Stimulated activated naive CD8-positive, alpha-beta T cell treated with anti-CD3 and anti-CD28 coated beads, Interleukin-15, Interleukin-2, amounts not matched to agents 100 ng/mL and 50 ng/mL, for 24 hours (primary cell): ENCODE measurements at regions not wholly inside any gene's neighbourhood (a gene's known extent, or its start where the extent isn't known, plus 50 kb on each side); places are given as distances from the start of the nearest gene placed in this dataset.

Experiments used
- H3K27ac Mint-ChIP-seq: one replicate; pipeline ENCODE4 v1.8.0; 2021; ENCODE audit warnings: mild to moderate bottlenecking, mixed read lengths
- H3K27me3 Mint-ChIP-seq: one replicate; pipeline ENCODE4 v1.8.0; 2021; ENCODE audit warnings: mixed read lengths
- H3K36me3 Mint-ChIP-seq: one replicate; pipeline ENCODE4 v1.8.0; 2021; ENCODE audit warnings: low read depth, mixed read lengths
- H3K4me1 Mint-ChIP-seq: one replicate; pipeline ENCODE4 v1.8.0; 2021; ENCODE audit warnings: low read depth, mixed read lengths
- H3K4me3 Mint-ChIP-seq: one replicate; pipeline ENCODE4 v1.8.0; 2021; ENCODE audit warnings: mild to moderate bottlenecking, mixed read lengths
- H3K9me3 Mint-ChIP-seq: one replicate; pipeline ENCODE4 v1.8.0; 2021; ENCODE audit warnings: mixed read lengths

DNA sequence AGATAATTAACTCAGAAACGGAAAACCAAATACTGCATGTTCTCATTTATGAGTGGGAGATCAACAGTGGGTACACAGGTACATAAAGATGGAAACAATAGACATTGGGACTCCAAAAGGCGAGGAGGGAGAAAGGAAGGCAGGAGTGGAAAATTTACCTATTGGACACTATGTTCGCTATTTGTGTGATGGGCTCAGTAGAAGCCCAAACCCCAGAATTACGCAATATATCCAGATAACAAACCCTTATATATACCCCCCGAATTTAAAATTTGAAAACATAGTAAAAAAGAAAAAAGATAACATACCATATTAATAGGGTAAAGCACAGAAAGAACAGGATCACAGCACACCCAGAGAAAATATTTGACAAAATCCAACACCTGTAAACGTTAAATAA lies 1351.7 kb upstream of the FAM98A start:
- no peak overlapping the region for H3K27ac Mint-ChIP-seq
- peaks cover 9% of the 10 kb centered on the region for H3K9me3 Mint-ChIP-seq
- no peaks in the 10 kb centered on the region for H3K36me3 Mint-ChIP-seq
- no peaks in the 10 kb centered on the region for H3K4me1 Mint-ChIP-seq
- no peaks in the 10 kb centered on the region for H3K27me3 Mint-ChIP-seq
- no peak overlapping the region for H3K4me3 Mint-ChIP-seq

DNA sequence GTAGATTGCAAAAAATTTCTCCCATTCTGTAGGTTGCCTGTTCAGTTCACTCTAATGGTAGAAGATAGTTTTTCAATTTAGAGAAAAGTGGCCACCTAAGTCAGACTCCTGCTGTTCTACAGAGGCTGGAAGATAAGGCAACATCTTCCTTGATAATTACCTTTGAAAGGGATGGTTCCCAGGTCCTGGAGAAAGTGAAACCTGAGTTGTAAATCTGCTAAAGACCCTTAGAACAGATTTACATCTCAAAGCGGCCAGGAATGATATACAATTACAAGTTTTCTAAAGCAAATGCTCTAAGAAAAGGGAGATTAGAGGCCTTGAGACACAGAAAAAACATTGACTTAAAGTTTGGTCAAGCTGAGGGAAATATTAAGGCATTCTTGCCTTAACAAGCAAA lies 1350.2 kb upstream of the FAM98A start:
- H3K27me3 Mint-ChIP-seq: no peaks in the 10 kb centered on the region
- H3K4me3 Mint-ChIP-seq: no peak overlapping the region
- H3K9me3 Mint-ChIP-seq: peaks cover 9% of the 10 kb centered on the region
- H3K27ac Mint-ChIP-seq: no peak overlapping the region
- H3K36me3 Mint-ChIP-seq: no peaks in the 10 kb centered on the region
- no peaks in the 10 kb centered on the region for H3K4me1 Mint-ChIP-seq

DNA sequence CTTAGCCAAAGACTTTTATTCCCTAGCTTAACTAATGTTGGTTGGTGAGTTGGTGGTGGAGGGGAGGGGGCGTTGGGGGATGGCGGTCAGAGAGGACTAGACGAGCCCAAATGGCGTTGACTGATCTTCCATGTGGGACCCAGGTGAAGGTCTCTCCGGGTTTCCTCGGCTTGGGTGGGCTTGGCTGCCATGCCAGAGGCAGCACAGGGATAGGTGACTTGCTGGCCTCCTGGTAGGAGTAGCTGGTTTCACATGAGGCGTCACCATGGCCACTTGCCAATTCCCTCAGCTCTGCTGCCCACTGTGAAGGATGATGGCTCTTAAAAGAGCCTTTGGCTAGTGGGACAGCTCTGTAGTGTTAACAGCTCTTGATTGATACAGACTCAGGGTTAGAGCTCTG lies 1337.0 kb upstream of the FAM98A start:
- Mint-ChIP-seq H3K36me3 (no peaks in the 10 kb centered on the region), H3K27ac (no peak overlapping the region), H3K9me3 (peaks cover 20% of the 10 kb centered on the region), H3K4me3 (no peak overlapping the region), H3K27me3 (no peaks in the 10 kb centered on the region), H3K4me1 (no peaks in the 10 kb centered on the region)

DNA sequence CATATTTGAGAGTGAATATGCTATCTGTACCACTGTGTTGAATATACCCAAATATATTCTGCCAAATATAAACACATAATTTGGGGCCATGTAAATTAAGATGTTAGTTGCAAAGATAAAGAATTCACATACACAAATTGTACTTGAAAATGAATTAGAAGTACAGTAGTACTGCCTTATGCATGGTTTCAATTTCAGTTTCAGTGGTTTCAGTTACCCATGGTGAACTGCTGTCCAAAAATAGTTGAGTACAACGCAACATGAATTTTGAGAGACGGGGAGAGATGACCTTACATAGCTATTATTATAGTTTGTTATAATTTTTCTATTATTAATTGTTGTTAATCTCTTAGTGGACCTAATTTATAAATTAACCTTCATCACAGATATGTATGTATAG lies 1313.0 kb upstream of the FAM98A start:
- no peak overlapping the region for H3K27ac Mint-ChIP-seq
- no peaks in the 10 kb centered on the region for H3K4me1 Mint-ChIP-seq
- no peak overlapping the region for H3K4me3 Mint-ChIP-seq
- H3K27me3 Mint-ChIP-seq: no peaks in the 10 kb centered on the region
- no peaks in the 10 kb centered on the region for H3K9me3 Mint-ChIP-seq
- H3K36me3 Mint-ChIP-seq: no peaks in the 10 kb centered on the region

DNA sequence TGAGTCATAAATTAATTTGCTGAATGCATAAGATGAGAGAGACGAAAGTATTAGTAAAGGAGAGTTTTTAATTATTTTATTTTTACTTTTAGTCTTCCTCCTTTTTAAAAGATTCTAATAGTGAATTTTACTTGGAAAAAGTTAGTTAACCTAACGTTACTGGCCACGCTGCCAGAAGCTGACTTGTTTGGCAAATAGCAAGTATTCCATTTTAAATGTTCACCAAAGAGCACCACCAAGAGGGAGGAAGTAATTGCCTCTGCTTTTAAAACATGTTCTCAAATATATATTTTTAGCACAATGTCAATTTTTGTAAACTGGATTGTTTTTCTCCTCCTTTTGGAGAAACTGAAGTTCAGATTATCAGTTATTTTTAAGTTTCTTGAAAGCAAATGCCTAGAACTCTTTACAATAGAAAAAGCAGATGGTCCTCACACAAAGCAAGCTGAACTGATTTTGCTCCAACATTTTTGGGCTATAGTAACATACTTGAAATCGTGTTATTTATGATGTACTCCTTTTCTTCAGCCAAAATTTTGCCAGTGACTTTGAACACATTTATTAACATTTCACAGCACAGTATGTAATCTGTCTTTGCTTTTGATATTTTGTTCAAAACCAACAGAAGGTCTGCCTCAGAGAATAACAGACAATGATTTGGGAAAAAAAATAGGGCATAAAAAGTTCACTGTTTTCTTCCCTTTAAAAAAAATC lies 1311.0 kb upstream of the FAM98A start:
- H3K9me3 Mint-ChIP-seq: no peaks in the 10 kb centered on the region
- no peaks in the 10 kb centered on the region for H3K36me3 Mint-ChIP-seq
- no peak overlapping the region for H3K27ac Mint-ChIP-seq
- H3K4me1 Mint-ChIP-seq: no peaks in the 10 kb centered on the region
- H3K4me3 Mint-ChIP-seq: no peak overlapping the region
- H3K27me3 Mint-ChIP-seq: no peaks in the 10 kb centered on the region

DNA sequence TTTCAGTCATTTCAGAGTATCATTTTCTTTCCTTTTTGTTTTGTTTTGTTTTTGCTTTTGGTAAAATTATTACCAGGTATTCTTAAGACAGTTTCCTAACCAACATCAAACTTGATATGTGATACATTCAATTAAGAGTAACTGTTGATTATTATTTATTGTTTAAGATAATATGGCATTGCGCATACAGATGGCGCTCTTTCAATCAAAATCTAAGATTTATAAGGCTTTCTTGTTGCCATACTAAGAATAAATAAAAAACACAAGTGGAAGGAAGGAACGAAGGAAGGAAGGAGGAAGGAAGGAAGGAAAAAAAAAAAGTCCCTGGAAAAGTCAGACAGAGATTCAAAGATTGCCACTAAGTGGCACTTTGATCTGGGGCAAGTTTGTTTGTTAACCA lies 1308.7 kb upstream of the FAM98A start:
- no peak overlapping the region for H3K27ac Mint-ChIP-seq
- no peak overlapping the region for H3K4me3 Mint-ChIP-seq
- H3K4me1 Mint-ChIP-seq: no peaks in the 10 kb centered on the region
- H3K27me3 Mint-ChIP-seq: no peaks in the 10 kb centered on the region
- no peaks in the 10 kb centered on the region for H3K36me3 Mint-ChIP-seq
- no peaks in the 10 kb centered on the region for H3K9me3 Mint-ChIP-seq

DNA sequence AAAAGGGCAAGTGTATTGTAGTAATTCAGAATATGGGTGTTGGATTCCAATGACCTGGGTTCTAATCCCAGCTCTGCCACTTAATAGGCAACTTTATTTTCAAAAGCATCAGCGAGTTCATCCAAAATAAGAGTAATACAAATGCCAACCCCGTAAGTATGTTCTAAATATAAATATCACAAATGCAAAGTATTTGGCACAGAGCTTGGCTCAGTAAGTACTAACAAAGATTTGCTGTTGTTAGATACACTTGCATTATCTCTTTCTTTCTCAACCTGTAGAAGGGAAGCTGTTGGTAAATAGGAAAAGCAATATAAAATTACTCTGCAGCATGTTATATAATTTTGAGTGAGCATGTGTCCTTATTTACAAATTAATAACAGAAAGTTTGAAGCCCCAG lies 1302.6 kb upstream of the FAM98A start:
- Mint-ChIP-seq H3K4me1 (no peaks in the 10 kb centered on the region), H3K36me3 (no peaks in the 10 kb centered on the region), H3K27ac (no peak overlapping the region), H3K4me3 (no peak overlapping the region), H3K9me3 (no peaks in the 10 kb centered on the region), H3K27me3 (no peaks in the 10 kb centered on the region)

DNA sequence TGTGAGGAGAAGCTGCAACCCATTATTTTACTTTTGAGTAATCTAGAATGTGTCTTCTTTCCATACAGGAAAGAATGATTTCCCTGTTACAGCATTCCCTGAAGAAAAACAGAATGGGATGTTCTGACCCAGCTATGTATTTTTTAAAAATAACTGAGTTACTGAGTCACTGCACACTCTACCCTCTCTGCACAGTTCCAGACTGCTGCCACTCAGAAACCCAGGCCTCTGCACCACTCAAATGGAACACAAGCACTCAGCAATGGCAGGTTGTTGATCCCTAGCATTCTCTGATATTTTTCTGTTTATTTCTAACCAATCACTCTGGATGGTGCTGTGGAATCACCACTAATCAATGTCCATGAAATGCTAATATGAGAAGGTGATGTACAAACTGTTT lies 1300.0 kb upstream of the FAM98A start:
- H3K4me1 Mint-ChIP-seq: no peaks in the 10 kb centered on the region
- H3K27ac Mint-ChIP-seq: no peak overlapping the region
- H3K4me3 Mint-ChIP-seq: no peak overlapping the region
- no peaks in the 10 kb centered on the region for H3K36me3 Mint-ChIP-seq
- no peaks in the 10 kb centered on the region for H3K27me3 Mint-ChIP-seq
- H3K9me3 Mint-ChIP-seq: no peaks in the 10 kb centered on the region

DNA sequence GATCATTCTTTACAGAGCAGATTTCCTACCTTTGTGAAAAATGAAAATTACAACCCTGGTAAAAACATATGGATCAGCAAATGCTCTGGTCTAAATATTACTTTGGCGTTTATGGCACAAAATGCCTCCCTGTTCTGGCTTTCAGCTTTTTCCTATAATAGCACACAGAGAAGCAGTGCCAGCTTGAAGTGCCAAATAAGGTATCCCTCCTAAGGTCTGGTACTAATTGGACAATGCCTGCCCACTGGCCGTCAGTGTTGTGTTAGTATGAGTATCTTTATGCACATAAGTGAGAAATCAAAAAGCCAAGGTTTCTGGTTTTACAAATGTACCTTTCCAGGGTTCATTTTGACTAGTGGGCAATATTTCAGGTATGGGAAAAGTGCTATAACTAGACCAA lies 1293.7 kb upstream of the FAM98A start:
- Mint-ChIP-seq H3K4me1 (no peaks in the 10 kb centered on the region), H3K9me3 (peaks cover 7% of the 10 kb centered on the region)

DNA sequence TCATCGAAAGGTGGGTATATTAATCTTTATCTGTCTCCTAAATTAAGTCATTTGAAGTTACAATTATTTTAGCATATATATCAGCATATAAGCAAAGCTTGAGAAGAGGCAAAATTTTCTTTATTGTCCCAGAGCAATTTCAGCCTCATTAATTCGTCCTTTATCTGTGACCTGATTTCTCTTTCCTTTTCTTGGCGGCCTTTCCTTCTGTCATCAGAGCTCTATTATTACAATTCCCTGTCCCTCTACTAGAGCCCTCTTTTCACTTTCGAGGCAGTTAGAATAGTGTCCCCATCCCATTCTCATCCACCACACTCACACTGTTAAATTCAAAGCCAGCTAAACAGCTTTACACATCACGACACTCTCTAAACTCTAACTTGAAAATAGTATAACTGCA lies 1293.2 kb upstream of the FAM98A start:
- H3K27me3 Mint-ChIP-seq: no peaks in the 10 kb centered on the region
- no peaks in the 10 kb centered on the region for H3K36me3 Mint-ChIP-seq
- H3K9me3 Mint-ChIP-seq: peaks cover 7% of the 10 kb centered on the region
- H3K27ac Mint-ChIP-seq: no peak overlapping the region
- no peak overlapping the region for H3K4me3 Mint-ChIP-seq
- H3K4me1 Mint-ChIP-seq: no peaks in the 10 kb centered on the region

More for the DNA sequence above, 1293.7 kb upstream of the FAM98A start:
- Mint-ChIP-seq H3K36me3 (no peaks in the 10 kb centered on the region), H3K27ac (no peak overlapping the region), H3K4me3 (no peak overlapping the region), H3K27me3 (no peaks in the 10 kb centered on the region)

DNA sequence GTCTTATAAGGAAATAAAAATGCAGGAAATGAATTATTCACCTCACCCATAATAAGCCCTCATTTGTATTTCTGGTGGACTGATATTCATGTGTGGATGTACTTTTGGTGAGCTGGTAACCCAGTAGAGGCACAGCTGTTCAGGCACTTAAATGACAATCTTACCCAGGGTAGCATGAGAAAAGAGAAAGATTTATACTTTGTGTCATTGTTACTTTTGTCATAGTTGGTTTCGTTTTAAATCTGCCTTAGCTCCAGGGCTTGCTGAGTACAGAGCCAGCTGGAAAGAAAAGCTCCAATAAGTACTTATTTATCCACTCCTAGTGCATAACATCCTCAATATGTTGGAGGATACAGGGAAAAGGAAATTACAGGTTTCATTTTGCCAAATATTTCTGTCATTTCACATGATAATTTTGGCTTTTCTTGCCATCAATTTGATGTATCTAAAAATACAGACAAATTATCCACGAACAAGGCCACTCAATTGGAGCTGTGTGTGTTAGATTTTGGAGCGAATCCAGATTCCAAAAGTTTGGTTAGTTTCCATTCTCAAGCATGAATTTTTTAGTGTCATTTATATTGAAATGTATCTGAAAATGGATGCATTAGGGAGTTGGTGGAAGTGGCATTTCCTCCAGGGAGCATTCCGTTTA lies 1276.1 kb upstream of the FAM98A start:
- peaks cover 3% of the 10 kb centered on the region for H3K9me3 Mint-ChIP-seq
- no peaks in the 10 kb centered on the region for H3K4me1 Mint-ChIP-seq
- H3K27ac Mint-ChIP-seq: no peak overlapping the region
- H3K36me3 Mint-ChIP-seq: no peaks in the 10 kb centered on the region
- no peaks in the 10 kb centered on the region for H3K27me3 Mint-ChIP-seq
- H3K4me3 Mint-ChIP-seq: no peak overlapping the region

DNA sequence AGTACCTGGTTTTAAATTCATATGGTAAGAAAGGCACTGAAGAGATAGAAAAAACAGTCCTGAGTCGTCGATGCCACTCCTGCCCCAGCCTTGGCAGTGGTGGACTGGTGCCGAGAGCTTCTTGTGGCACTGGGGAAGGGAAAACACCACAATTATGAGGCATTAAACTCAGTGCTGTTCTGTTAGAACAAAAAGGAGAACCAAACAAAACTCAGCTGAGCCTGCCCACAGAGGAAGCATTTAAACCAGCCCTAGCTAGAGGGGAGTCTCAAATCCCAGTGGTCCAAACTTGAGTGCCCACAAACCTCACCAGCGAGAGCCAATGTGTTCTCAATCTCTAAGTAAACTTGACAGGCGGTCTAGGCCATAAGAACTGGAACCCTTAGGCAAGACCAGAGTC lies 1254.5 kb upstream of the FAM98A start:
- Mint-ChIP-seq H3K36me3 (no peaks in the 10 kb centered on the region), H3K9me3 (peaks cover 24% of the 10 kb centered on the region), H3K4me1 (no peaks in the 10 kb centered on the region), H3K4me3 (no peak overlapping the region), H3K27me3 (no peaks in the 10 kb centered on the region), H3K27ac (no peak overlapping the region)

DNA sequence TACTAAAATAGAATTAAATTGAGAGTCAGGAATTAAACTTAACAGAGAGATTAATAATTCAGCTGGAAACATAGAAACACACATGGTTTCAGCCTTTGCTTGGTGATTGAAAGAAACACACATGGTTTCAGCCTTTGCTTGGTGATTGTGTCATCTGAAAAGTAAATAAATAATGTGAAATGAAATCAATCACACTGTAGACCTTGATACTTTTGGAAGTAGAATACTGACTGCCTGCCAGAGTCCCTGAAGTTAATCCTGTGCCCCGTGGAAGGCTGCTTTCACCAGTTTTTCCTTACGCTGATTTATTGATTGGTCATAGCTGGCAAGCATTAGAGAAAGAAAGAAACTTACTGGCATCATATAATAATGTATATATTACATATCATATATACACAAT lies 1252.7 kb upstream of the FAM98A start:
- no peaks in the 10 kb centered on the region for H3K27me3 Mint-ChIP-seq
- no peak overlapping the region for H3K27ac Mint-ChIP-seq
- no peaks in the 10 kb centered on the region for H3K36me3 Mint-ChIP-seq
- peaks cover 17% of the 10 kb centered on the region for H3K9me3 Mint-ChIP-seq
- no peaks in the 10 kb centered on the region for H3K4me1 Mint-ChIP-seq
- no peak overlapping the region for H3K4me3 Mint-ChIP-seq

DNA sequence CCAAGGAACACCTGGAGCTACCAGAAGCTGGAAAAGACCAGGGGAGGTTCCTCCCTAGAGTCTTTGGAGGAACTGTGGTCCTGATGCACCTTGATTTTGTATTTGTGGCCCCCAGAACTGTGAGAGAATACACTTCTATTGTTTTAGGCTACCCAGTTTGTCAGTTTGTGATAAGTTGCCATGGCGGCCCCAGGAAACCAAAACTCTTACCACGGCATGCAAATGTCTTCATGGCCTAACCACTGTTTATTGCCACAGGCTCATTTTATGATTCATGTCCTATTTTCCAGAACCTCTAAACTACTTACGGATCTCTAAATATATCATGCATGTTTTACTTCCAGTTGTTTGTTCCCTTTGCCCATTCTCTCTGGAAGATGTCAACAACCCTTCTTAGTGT lies 1250.7 kb upstream of the FAM98A start:
- Mint-ChIP-seq H3K4me3 (no peak overlapping the region), H3K27ac (no peak overlapping the region), H3K9me3 (peaks cover 3% of the 10 kb centered on the region), H3K4me1 (no peaks in the 10 kb centered on the region), H3K36me3 (no peaks in the 10 kb centered on the region), H3K27me3 (no peaks in the 10 kb centered on the region)

DNA sequence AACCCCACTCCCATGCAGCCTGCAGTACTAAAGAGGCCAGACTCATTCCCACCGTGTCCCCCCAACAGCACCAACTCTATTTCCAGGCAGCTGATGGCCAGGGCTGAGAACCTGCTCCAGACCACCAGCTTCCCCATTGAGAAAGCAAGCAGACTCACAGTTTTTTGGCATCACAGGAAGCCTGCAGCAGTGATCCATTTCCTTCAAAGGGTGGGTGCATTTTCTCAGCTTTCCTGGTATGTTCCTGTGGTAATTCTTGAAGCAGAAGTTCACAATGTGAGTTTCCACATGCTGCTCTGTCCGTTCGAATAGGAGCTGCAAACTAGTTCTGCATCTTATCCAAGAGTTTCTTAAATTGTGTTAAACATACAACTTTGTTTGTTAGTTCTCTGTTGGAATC lies 1249.6 kb upstream of the FAM98A start:
- Mint-ChIP-seq H3K27ac (no peak overlapping the region), H3K27me3 (no peaks in the 10 kb centered on the region), H3K9me3 (peaks cover 3% of the 10 kb centered on the region), H3K4me3 (no peak overlapping the region), H3K36me3 (no peaks in the 10 kb centered on the region), H3K4me1 (no peaks in the 10 kb centered on the region)

DNA sequence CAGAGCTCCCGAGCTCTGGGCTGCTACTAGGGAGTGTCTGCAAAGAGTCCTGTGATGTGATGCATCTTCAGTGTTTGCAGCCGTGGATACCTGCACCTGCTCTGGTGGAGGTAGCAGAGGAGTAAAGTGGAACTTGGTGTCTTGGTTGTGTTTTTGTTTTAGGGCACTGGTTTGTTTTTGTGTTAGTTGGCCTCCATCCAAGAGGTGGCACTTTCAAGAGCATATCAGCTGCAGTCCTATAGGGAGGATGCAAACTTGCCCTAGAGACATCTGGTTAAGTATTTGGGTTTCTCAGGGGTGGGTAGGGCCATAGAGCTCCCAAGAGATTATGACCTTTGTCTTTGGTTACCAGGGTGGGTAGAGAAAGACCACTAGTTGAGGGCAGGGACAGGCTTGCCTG lies 1249.0 kb upstream of the FAM98A start:
- Mint-ChIP-seq H3K27ac (no peak overlapping the region), H3K36me3 (no peaks in the 10 kb centered on the region), H3K27me3 (no peaks in the 10 kb centered on the region), H3K4me1 (no peaks in the 10 kb centered on the region), H3K9me3 (peaks cover 7% of the 10 kb centered on the region), H3K4me3 (no peak overlapping the region)
